Heart left ventricle (tissue), 13 donors: ENCODE measurements at regions not wholly inside any gene's neighbourhood (a gene's known extent, or its start where the extent isn't known, plus 50 kb on each side); places are given as distances from the start of the nearest gene placed in this dataset.

Experiments used
- CTCF ChIP-seq, 12 donors: fragments of 200-600 bp; sonication (generic) in 4 of 12; IDR thresholded peaks; one replicate each; pipeline versions ENCODE4 v1.5.0 to v1.8.0; 2018 to 2022; ENCODE audit warnings: antibody characterized with exemption in 12 of 12, mild to moderate bottlenecking in 5 of 12
- POLR2A ChIP-seq, 2 donors: fragments of 450-650 bp; IDR thresholded peaks; one replicate each; pipeline ENCODE4 v1.6.1; 2017; ENCODE audit warnings: antibody characterized with exemption in 2 of 2, mild to moderate bottlenecking in 2 of 2, moderate library complexity in 2 of 2
- donor health status: ischemic (EF 13 %, LVEDD 7.1; RV severe dilation, severe dysfunction).
- donor health status: DM: no; HTN: yes; CAD: no.
- donor health status: DM: no; HTN: no; CAD: no.
- donor health status: ischemic (EF 25% LVEDD 6.9; RV normal size, moderate dysfunction).
- donor health status: ischemic (EF 25% LVEDD 5.7; RV mildly dilated, moderate dysfunction).
- donor health status: ischemic (EF 35%, LVEDD 5.7; RV mildly dilated, moderate dysfunction).
- donor health status: nonischemic (EF 11% LVEDD 7.7; RV severe dilation, severe dysfunction).
- donor health status: DM: yes; HTN: yes; CAD: no.
- donor health status: PGD.
- donor health status: ischemic (EF 29% LVEDD 5.4; RV normal size, mild dysfunction).
- donor health status: nonischemic (EF 23%, LVEDD 6.1; RV moderate dilation, normal function).

- TF ChIP-seq CTCF (IDR thresholded peaks at IDR 0.05) (no peak), POLR2A (IDR thresholded peaks at IDR 0.05) (no peak)
Measured at GRCh38 chr2:194328456-194328855, 1328.6 kb upstream of the SLC39A10 start.
